GM18868 (cell line): ENCODE measurements at regions not wholly inside any gene's neighbourhood (a gene's known extent, or its start where the extent isn't known, plus 50 kb on each side); places are given as distances from the start of the nearest gene placed in this dataset.
A peak's percentile ranks its signal among the peaks of the same experiment; 100 is the strongest.
"Not testable (repeated sequence)": the region's sequence is repeated elsewhere in the genome, so short reads cannot be mapped to it uniquely, and the experiment has no call there.

ENCODE experiments used
- ATAC-seq: cut with Tn5 transposase; IDR thresholded peaks from one replicate; pipeline ENCODE4 v1.9.1; 2021; ENCODE audit warnings: mild to moderate bottlenecking, moderate library complexity; ENCODE audit not compliant: unreplicated experiment

DNA sequence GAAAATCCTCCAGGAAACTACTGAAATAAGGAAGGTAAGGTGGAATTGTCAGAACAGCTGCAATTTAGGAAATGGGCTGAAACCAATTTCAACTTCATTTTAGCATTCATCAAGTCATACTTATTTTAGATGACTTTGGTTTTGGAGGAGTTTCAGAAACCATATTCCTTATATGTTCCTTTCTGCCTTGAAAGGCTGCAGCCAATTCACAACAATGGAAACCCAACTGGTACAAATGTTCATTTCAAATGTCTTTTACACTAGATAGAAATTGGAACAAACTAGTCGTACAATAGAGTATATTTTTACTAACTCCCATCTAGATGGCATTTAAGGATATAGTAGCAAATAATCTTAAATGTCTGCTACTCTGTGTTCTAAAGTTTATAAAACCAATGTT lies 82.6 kb upstream of the ANKH start:
- no peak for ATAC-seq

DNA sequence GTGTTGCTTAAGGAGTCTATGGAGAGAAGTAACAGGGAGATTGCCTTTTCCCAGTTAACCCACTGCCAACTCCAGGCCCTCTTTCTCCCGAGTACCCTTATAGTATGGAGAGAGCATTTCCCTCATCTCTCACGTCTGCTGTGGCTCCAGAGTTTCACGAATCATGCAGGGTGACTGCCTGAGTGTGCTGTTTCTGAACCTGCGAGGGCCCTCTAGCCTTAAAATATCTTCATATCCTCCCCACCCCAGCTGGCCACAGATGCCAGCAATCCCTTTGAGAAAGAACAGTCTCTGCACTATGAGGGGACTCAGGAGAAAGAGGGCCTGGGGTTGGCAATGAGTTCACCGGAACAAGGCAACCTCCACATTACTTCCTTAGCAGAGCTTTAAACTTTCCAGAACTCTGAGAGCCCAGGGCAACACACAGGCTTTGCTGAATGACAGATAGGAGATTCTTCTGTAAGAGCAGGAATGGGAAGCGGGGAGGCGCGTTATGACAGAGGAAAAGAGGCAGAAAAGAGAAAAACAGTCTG lies 81.6 kb upstream of the ANKH start:
- no peak for ATAC-seq

DNA sequence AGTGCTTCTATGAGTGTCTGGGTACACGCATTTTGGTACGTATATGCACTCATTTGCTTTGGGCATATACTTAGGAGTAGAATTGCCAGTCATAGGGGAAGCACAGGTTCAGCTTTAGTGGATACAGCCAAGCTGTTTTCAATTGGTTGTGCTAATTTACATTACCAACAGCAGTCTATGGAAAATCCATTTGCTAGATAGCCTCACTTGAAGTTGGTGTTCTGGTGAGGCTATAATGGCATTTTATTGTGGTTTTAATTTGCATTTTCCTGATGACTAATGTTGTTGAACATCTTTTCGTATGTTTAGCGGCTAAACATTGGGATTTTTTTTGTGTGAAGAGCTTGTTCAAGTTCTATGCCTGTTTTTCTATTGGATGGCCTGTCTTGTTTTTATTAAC lies 76.8 kb upstream of the ANKH start:
- ATAC-seq: no peak

DNA sequence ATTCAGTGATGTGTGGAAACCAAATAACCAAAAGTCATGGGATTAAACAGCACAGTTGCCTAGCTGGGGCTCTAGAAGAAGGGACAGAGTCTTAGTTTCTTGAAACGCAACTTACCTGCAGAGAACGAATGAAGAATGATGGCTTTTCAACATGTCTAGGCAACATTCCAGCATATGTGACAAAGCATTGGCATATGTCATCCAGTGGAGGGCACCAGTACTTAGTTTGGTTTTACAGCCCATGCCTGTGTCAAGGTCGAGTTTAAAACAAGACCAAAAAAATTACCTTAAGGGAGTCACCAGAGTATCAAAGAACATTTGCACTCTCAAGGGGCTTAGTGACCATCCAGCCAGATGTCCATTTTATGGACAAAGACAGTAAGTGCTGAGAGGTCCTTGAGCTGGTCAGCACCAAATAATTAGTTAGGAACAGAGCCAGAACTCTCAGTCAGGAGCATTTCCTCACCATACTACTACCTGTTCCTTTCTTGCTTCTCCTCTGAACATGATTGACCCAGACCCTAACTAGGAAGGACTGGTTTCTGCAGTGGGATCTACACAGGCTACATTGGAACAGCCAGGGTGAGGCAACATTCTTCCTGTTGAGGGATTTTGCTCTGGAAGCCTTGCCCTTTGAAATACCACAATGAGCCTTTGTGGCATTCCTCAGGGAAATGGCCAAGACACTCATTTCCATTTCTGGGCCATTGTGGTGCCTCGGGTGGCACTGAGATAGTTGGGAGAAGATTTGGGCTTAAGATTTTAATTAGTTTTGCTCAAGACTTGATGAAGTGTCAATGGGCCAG lies 75.4 kb upstream of the ANKH start:
- peak; percentile 89 for ATAC-seq

DNA sequence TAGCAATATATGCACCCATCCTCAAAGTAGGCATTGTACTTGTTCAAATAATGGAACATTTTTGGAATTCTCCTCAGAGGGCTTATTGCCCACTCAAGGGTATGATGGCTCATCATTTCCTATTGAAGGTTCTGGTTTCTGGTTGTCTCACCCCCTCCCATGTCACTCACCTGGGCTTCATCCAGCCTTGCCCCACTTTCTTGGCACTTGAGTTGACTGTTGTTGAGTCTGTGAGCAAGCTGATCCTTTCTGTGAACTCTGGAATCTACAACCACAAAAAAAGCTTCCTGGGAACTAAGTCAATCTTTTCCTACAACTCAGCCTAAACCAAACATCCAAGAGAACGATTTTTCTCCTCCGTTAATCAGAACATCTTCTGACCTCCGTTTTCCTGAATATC lies 73.9 kb upstream of the ANKH start:
- ATAC-seq: no peak

DNA sequence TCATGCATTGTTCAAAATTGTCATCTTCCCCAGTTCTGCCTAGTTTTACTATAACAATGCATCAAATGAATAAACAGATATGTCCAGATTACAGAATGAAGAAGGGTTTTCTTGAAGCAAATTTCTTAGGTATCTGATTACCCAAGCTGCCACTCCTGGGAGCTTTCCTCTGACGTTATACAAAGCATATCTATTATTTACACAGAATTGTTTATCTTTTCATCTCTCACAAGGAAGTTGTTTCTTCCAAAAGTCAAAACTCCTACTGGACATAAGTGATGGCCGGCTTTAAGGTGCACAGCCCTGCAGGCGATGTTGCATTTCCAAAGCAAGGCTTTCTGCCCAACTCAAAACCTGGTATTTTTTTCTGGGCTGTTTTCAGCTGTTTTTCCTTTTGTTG lies 73.4 kb upstream of the ANKH start:
- ATAC-seq: no peak

DNA sequence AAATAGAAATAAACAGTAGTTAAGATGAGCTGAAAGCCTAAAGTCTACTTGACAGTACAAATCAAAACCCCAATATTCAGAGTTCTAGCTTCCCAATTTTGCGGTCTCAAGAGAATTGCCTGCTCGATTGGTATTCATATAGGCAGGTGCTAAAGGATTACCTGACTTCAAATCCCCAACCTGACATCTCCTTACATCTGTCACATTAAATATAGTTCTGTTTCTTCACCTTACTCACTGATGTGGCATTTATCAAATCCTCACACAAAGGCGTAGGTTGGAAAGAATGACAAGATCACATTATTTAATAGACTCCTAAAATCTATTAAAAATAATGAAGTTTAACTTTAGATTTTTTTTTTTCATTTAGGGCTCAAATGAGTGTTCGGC lies 72.8 kb upstream of the ANKH start:
- no peak for ATAC-seq

DNA sequence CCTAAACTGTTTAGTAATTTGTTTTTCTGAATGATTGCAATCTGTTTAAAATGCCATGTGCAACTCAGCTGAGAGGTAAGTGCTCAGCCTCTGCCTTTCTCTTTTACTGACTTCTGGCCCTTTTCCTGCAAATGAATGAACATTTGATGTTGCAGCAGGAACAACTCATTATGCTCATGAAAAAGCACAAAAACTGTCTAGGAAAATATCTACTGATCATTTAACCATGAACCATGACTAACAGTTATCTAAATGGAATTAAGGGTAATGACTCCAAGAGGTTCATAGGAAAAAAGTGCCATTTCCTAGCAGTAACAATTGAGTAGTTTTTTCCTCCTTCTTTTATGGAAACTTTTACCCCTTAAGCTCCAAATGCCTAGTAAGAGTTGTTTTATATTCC lies 70.6 kb upstream of the ANKH start:
- ATAC-seq: no peak

- no peak for ATAC-seq
Measured at GRCh38 chr5:14937254-14937653, 65.7 kb upstream of the ANKH start.

- no peak for ATAC-seq
Measured at GRCh38 chr5:14936588-14936987, 65.0 kb upstream of the ANKH start.

DNA sequence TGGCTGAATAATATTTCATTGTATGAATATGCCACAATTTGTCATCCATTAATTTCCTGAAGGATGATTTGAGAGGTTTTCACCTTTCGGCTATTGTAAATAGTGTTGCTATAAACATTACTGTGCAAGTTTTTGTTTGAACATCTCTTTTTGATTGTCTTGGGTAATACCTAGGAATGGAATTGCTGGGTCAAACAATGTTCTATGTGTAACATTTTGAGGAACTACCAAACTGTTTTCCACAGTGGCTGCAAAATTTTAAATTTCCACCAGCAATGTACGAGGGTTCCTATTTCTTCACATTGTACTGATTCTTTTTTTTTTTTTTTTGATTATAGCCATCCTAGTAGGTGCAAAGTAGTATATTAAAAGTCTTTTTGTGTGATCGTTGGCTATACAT lies 63.8 kb upstream of the ANKH start:
- no peak for ATAC-seq

GRCh38 chr5:14932902-14933469 lies 61.4 kb upstream of the ANKH start:
- no peak for ATAC-seq

- ATAC-seq: no peak
Measured at GRCh38 chr5:14930486-14930885, 58.9 kb upstream of the ANKH start.

DNA sequence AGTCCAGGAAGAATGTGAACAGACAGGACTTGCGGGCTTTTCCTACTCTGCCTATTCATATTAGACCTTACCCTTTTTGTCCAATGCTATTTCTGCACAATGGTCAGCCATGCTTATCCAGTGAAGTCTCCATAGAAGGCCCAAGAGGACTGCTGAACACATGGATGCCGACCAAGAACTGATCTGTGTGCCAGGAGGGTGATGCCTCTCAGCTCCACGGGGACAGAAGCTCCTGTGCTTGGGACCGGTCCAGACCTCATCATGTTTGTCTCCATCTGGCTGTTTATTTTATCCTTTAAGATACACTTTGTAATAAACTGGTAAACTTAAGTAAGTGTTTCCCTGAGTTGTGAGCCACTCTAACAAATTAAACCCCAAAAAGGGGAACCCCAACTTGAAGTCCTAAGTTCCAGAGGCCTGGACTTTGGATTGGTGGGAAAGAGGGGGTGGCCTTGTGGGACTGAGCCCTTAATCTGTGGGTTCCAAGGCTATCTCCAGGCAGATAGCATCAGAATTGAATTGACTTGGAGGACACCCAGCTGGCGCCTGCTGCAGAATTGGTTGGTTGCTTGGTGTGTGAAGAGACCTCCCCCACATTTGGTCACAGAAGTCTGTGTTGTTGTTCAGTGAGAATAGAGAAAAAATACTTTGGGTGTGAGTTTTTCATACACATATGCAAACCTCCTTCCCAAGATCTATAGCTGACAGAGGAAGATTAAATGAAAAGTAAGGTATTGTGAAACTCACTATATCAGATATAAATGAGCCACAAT lies 57.9 kb upstream of the ANKH start:
- no peak for ATAC-seq

- no peak for ATAC-seq
Measured at GRCh38 chr5:14928661-14929060, 57.1 kb upstream of the ANKH start.

DNA sequence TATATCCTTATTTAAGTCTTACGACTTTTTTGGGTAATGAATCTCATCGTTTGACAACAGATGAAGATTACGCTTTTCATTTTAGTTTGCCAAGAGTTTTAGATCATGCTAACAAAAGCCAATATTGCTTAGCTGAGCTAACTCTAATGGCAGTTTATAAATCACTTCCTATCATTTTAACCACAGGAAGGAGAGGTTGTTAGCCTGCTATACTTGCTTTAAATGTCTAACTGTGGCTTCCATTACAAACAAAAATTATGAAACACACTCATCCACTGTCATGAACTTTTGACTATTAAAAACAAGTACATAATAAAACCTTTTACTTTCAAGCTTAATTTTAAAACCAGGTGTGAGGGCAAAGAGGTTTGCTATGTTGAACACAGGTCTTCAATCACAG lies 53.7 kb upstream of the ANKH start:
- no peak for ATAC-seq

DNA sequence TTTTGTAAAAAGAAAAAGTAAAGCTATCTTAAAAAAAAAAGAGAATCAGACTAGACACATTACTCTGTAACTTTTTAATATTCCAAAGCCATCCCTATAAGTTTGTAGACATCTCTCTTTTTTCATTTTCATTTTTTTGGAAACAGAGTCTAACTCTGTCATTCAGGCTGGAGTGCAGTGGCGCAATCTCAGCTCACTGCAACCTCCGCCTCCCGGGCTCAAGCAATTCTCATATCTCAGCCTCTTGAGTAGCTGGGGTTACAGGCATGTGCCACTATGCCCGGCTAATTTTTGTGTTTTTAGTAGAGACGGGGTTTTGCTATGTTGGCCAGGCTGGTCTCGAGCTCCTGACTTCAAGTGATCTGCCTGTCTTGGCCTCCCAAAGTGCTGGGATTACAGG lies 51.4 kb upstream of the ANKH start:
- ATAC-seq: not testable (repeated sequence)

DNA sequence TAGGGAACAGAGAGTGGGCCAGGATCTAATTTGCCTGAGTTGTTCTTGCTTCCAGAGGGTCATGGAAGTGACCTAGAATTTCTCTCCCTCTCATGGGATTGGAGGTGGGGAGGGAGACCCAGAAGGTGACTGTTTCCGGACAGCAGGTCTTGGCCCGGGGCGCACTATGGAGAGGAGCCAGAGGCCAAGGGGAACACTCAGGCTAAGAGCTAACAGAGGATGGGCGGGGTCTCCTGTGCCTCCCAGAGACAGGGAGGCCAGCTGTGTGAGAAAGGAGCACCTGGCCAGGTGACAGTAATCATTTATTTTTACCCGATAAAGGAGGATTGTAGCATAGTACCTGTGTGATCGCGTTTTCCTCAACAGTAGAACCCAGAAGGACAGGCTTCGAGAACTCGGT lies 50.9 kb upstream of the ANKH start:
- ATAC-seq: no peak
